Heart left ventricle (tissue), 16 donors: ENCODE measurements at regions not wholly inside any gene's neighbourhood (a gene's known extent, or its start where the extent isn't known, plus 50 kb on each side); places are given as distances from the start of the nearest gene placed in this dataset.

Experiments used
- ATAC-seq, 4 donors: fragments of 200-7000 bp; cut with Tn5 transposase; one replicate each; pipeline ENCODE4 v1.9.1; 2020 to 2022; ENCODE audit warnings: moderate library complexity in 4 of 4, mild to moderate bottlenecking in 3 of 4, moderate number of reproducible peaks in 1 of 4
- DNase-seq, 5 donors: peaks; one replicate each; pipeline ENCODE4 v3.0.0-alpha.2; 2020
- H3K27ac ChIP-seq, 12 donors: fragments of 200-600 bp; sonication (generic) in 4 of 12; one replicate each; pipeline versions ENCODE4 v1.5.0 to v1.8.0; 2016 to 2022; ENCODE audit warnings: mild to moderate bottlenecking in 2 of 12
- H3K27me3 ChIP-seq, 9 donors: fragments of 200-600 bp; sonication (generic) in 2 of 9; one replicate each; pipeline versions ENCODE4 v1.5.1 to v1.8.0; 2016 to 2022; ENCODE audit warnings: mild to moderate bottlenecking in 3 of 9
- H3K36me3 ChIP-seq, 9 donors: fragments of 200-600 bp; sonication (generic) in 2 of 9; one replicate each; pipeline versions ENCODE4 v1.5.0 to v1.8.0; 2018 to 2022; ENCODE audit warnings: mild to moderate bottlenecking in 2 of 9
- H3K4me1 ChIP-seq, 12 donors: fragments of 200-600 bp; sonication (generic) in 4 of 12; one replicate each; pipeline versions ENCODE4 v1.5.0 to v1.8.0; 2016 to 2022; ENCODE audit warnings: mild to moderate bottlenecking in 3 of 12
- H3K4me3 ChIP-seq, 12 donors: fragments of 200-600 bp; sonication (generic) in 4 of 12; one replicate each; pipeline versions ENCODE4 v1.5.0 to v1.8.0; 2017 to 2022; ENCODE audit warnings: mild to moderate bottlenecking in 9 of 12, moderate library complexity in 4 of 12
- H3K9me3 ChIP-seq, 12 donors: fragments of 200-600 bp; sonication (generic) in 4 of 12; one replicate each; pipeline versions ENCODE4 v1.5.0 to v1.8.0; 2016 to 2022; ENCODE audit warnings: mild to moderate bottlenecking in 1 of 12
- CTCF ChIP-seq, 12 donors: fragments of 200-600 bp; sonication (generic) in 4 of 12; IDR thresholded peaks; one replicate each; pipeline versions ENCODE4 v1.5.0 to v1.8.0; 2018 to 2022; ENCODE audit warnings: antibody characterized with exemption in 12 of 12, mild to moderate bottlenecking in 5 of 12
- POLR2A ChIP-seq, 2 donors: fragments of 450-650 bp; IDR thresholded peaks; one replicate each; pipeline ENCODE4 v1.6.1; 2017; ENCODE audit warnings: antibody characterized with exemption in 2 of 2, mild to moderate bottlenecking in 2 of 2, moderate library complexity in 2 of 2
- WGBS, 4 donors: extraction: QIAGEN DNeasy Blood & Tissue Kit in 2 of 4; methylation state at CpG; one replicate each; pipeline versions ENCODE4 v1.1.5 to v1.1.7; 2013 to 2018; 5-methylcytosine and 5-hydroxymethylcytosine counted together
- intact Hi-C, 10 donors: fragments of 100-400 bp; cut with DNase I; formaldehyde crosslinking; loops; one replicate each; pipeline versions ENCODE4 v1.11.1 to v1.14.2; 2022
- donor health status: ischemic (EF 13 %, LVEDD 7.1; RV severe dilation, severe dysfunction).
- donor health status: healthy with polysubstance abuse.
- donor health status: DM: no; HTN: yes; CAD: no.
- donor health status: DM: no; HTN: no; CAD: no.
- donor health status: ischemic (EF 25% LVEDD 6.9; RV normal size, moderate dysfunction).
- donor health status: ischemic (EF 25% LVEDD 5.7; RV mildly dilated, moderate dysfunction).
- donor health status: healthy.
- donor health status: DM: yes; HTN: yes; CAD: no.
- donor health status: ischemic (EF 35%, LVEDD 5.7; RV mildly dilated, moderate dysfunction).
- donor health status: nonischemic (EF 11% LVEDD 7.7; RV severe dilation, severe dysfunction).
- donor health status: DM: yes; HTN: yes; CAD: no.
- donor health status: PGD.
- donor health status: ischemic (EF 29% LVEDD 5.4; RV normal size, mild dysfunction).
- donor health status: nonischemic (EF 23%, LVEDD 6.1; RV moderate dilation, normal function).

DNA sequence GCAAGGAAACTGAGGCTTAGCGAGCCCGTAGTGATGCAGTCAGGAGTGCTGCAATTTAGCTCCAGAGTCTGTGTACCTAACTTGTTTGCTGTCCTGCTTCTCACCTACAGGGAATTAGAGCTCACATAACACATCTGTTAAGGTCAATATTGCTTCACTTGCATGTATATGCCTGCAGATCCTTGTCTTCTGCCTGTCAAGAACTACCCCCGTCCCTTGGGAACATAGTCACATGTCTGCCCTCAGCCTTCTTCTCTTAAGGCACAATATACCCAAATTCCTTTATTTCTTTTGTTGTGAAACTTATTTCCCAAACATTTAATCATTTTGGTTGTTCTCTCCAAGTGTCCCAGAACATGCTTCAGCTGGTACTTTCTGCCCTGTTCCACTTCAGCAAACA lies 103.3 kb upstream of the LEF1 start:
- no peak overlapping the region for H3K27ac ChIP-seq
- DNase-seq (no peak), ATAC-seq (no peak)
- no peaks in the 10 kb centered on the region for H3K9me3 ChIP-seq
- intact Hi-C loops: no loop called here
- WGBS, 4 donors: 83 to 92% (median 89%) methylated on average over 3 of the region's 3 CpGs
- no peaks in the 10 kb centered on the region for H3K27me3 ChIP-seq
- no peak overlapping the region for H3K4me3 ChIP-seq
- no peaks in the 10 kb centered on the region for H3K36me3 ChIP-seq
- no peak for TF ChIP-seq CTCF (IDR thresholded peaks at IDR 0.05)
- TF ChIP-seq POLR2A (IDR thresholded peaks at IDR 0.05): no peak
- H3K4me1 ChIP-seq: no peaks in the 10 kb centered on the region

DNA sequence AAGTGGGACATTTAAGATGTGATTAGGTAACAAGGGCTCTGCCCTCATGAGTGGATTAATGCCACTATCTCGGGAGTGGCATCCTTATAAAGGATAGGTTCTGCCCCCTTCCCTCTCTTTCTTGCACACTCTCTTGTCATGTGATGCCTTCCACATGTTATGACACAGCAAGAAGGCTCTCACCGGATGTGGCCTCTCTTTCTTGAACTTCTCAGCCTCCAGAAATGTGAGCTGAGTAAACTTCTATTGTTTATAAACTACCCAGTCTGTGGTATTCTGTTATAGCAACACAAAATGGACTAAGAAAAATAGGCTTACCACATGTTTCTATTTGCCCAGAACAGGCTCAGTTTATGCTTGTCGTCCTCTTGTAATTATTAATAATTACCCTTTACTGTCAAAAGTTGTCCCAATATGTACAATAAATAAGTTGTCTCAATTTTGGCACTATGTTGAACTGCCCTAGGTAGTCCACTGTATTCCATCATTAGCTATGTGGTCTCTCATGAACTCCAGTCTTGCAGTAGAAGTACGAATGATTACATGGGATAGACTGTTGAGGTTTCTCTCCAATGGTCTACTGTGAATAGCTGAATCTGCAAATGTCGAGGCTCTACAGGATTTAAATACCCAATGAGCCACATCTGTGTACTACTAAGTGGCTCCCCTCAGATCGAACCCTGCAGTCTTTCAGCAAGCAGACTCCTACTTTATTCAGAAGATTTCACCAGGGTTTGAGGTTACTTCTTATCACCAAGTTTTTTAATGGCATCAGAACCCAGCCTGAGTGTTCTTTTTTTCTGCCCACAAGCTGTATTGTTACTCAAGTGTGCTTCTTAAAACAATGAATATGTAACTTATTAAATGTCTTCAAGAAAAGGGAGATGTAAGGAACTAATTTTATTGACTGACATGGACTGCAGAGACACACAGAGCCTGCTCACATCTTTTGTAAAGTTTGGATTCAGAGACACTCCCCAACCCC lies 102.0 kb upstream of the LEF1 start:
- 75 to 85% (median 83%) methylated on average over 6 of the region's 6 CpGs for WGBS, 4 donors
- Histone ChIP-seq H3K9me3 (peaks cover 0 to 3% (median 0%) of the 10 kb centered on the region in 12 donors), H3K36me3 (no peaks in the 10 kb centered on the region), H3K27ac (no peak overlapping the region), H3K4me1 (no peaks in the 10 kb centered on the region), H3K27me3 (no peaks in the 10 kb centered on the region), H3K4me3 (no peak overlapping the region)
- DNase-seq: no peak
- no peak for TF ChIP-seq POLR2A (IDR thresholded peaks at IDR 0.05)
- TF ChIP-seq CTCF (IDR thresholded peaks at IDR 0.05): no peak
- intact Hi-C loops: no loop called here
- ATAC-seq: no peak

DNA sequence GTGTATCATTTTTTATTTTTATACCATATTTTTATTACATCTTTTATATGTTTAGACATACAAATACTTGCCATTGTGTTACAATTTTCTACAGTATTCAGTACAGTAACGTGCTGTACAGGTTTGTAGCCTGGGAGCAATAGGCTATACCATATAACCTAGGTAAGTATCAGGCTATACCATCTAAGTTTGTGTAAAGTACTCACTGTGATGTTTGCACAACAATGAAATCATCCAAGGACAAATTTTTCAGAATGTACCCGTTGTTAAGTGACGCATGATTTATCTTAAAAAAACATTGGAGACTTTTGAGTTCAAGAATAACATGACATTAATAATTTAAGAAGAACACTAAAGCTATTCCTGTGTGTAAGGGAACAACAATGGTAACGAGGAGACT lies 96.0 kb upstream of the LEF1 start:
- 73 to 84% (median 79%) methylated on average over 4 of the region's 4 CpGs for WGBS, 4 donors
- Histone ChIP-seq H3K9me3 (peaks cover 0 to 3% (median 0%) of the 10 kb centered on the region in 12 donors), H3K27me3 (no peaks in the 10 kb centered on the region), H3K27ac (no peak overlapping the region), H3K4me3 (no peak overlapping the region), H3K36me3 (no peaks in the 10 kb centered on the region), H3K4me1 (no peaks in the 10 kb centered on the region)
- DNase-seq (no peak), ATAC-seq (no peak)
- intact Hi-C loops: no loop called here
- no peak for TF ChIP-seq POLR2A (IDR thresholded peaks at IDR 0.05)
- no peak for TF ChIP-seq CTCF (IDR thresholded peaks at IDR 0.05)

GRCh38 chr4:108263057-108263456 lies 94.3 kb upstream of the LEF1 start:
- Histone ChIP-seq H3K4me1 (no peaks in the 10 kb centered on the region), H3K27ac (no peak overlapping the region), H3K27me3 (no peaks in the 10 kb centered on the region), H3K9me3 (peaks cover 0 to 3% (median 0%) of the 10 kb centered on the region in 12 donors), H3K36me3 (no peaks in the 10 kb centered on the region), H3K4me3 (no peak overlapping the region)
- no peak for TF ChIP-seq CTCF (IDR thresholded peaks at IDR 0.05)
- TF ChIP-seq POLR2A (IDR thresholded peaks at IDR 0.05): no peak
- no peak for ATAC-seq
- no peak for DNase-seq
- 94 to 96% (median 95%) methylated on average over 1 of the region's 1 CpG for WGBS, 4 donors
- intact Hi-C loops: no loop called here
